ENCODE measurements at regions not wholly inside any gene's neighbourhood (a gene's known extent, or its start where the extent isn't known, plus 50 kb on each side); places are given as distances from the start of the nearest gene placed in this dataset.

- WGBS, 3 donors, result 90 to 92% (median 92%) methylated on average over 6 of the region's 6 CpGs
- H3K27ac ChIP-seq, result no peak overlapping the region
- intact Hi-C loops (cut with DNase I), result no loop called here
- no peaks in the 10 kb centered on the region for H3K27me3 ChIP-seq (ENCODE audit: insufficient read depth in 3 of 3, low read length in 2 of 3)
- H3K9me3 ChIP-seq, result no peaks in the 10 kb centered on the region
- DNase-seq (no peak), ATAC-seq (no peak)
- no peak overlapping the region for H3K4me3 ChIP-seq
- TF ChIP-seq CTCF (IDR thresholded peaks at IDR 0.05), result no peak
- H3K4me1 ChIP-seq, result no peaks in the 10 kb centered on the region
- H3K36me3 ChIP-seq (ENCODE audit: insufficient read depth in 1 of 2, low read depth in 1 of 2), result no peaks in the 10 kb centered on the region
Observed at GRCh38 chr10:118978998-118979350, 50.5 kb upstream of the NANOS1 start.

GRCh38 chr10:118979661-118980060 lies 49.9 kb upstream of the NANOS1 start:
- H3K4me1 ChIP-seq, result no peaks in the 10 kb centered on the region
- no peak overlapping the region for H3K4me3 ChIP-seq
- ATAC-seq (no peak), DNase-seq (no peak)
- no peaks in the 10 kb centered on the region for H3K36me3 ChIP-seq (ENCODE audit: insufficient read depth in 1 of 2, low read depth in 1 of 2)
- WGBS, 3 donors, result 87 to 95% (median 93%) methylated on average over 8 of the region's 8 CpGs
- no peak for TF ChIP-seq CTCF (IDR thresholded peaks at IDR 0.05)
- no peaks in the 10 kb centered on the region for H3K27me3 ChIP-seq (ENCODE audit: insufficient read depth in 3 of 3, low read length in 2 of 3)
- H3K9me3 ChIP-seq, result no peaks in the 10 kb centered on the region
- intact Hi-C loops (cut with DNase I), result no loop called here
- no peak overlapping the region for H3K27ac ChIP-seq
